ENCODE measurements at regions not wholly inside any gene's neighbourhood (a gene's known extent, or its start where the extent isn't known, plus 50 kb on each side); places are given as distances from the start of the nearest gene placed in this dataset.

DNA sequence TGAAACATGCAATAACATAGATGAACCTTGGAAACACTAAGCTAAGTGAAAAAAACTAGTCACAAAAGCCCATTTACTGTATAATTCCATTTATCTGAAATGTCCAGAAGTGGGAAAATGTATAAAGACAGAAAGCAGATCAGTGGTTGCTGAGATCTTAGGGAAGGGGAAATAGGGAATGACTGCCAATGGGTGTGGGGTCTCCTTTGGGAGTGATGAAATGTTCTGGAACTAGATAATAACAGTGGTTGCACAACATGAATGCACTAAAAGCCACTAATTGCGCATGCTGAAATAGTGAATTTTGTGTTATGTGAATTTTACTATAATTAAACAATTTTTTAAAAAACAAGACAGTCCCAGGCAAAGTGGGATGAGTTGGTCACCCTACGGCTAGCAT is 472.8 kb downstream of the CCDC171 start:
- no peak for DNase-seq

DNA sequence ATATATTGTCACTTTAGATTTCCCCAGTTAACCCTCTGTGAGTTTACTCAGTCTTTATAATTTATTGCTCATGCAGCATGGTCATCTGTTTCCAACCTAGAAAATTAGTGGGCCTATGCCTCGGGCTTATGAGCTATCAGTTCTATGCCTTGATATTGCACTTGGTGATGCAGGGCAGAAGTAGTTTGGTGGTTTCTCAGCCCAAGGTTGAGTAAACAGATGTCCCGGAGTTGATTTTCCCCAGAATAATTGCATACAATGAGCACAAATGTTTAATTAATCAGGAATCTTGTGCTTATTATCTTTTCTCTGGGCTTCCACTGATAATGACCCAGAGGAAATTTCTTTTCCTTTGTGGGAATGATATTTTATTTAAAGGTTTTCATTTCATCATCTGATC is 474.0 kb downstream of the CCDC171 start:
- no peak for DNase-seq

DNA sequence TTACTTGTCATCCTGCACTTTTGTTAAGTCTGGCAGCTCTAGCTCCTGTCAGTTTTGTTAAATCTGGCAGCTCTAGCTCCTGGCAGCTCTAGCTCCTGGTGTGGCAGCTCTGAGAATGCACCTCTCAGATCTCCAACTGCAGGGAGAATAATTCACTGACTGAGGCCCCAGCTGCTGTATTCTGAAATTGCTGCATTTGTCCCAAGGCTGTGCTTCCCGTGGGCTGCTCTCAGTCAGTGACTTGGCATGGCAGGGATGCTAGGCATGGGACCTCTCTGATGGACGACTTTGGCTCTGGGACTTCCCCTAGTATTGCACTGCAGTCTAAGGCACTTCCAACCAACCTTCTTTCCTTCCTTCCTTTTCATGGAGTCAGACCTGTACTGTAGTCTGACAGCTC is 475.7 kb downstream of the CCDC171 start:
- no peak for DNase-seq

DNA sequence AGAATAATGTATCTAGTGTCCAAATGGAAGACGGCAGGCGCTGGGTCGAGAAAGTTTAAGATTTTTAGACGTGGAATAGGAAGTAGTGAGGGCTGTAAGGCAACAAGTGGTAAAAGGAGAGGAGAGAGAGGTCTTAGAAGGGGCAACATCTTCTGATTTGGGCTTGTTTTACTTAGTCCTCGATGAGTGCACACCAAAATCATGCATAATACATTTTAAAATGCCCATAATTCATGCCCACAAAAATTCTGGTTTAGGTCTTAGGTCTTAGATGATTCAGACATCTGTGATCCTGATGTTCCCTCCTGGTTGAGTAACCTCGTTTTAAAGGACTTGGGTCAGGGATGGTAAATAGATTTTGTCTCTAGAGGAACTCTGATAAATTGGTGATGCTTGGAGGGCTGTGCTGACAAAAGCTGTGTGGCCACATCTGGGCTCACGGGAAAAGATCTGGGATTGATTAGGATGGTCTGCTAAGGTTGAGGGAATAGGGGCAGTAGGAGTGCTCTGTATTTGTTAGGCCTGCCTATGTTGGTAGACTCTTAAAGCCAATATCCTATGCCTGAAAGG is 476.3 kb downstream of the CCDC171 start:
- DNase-seq, result no peak

DNA sequence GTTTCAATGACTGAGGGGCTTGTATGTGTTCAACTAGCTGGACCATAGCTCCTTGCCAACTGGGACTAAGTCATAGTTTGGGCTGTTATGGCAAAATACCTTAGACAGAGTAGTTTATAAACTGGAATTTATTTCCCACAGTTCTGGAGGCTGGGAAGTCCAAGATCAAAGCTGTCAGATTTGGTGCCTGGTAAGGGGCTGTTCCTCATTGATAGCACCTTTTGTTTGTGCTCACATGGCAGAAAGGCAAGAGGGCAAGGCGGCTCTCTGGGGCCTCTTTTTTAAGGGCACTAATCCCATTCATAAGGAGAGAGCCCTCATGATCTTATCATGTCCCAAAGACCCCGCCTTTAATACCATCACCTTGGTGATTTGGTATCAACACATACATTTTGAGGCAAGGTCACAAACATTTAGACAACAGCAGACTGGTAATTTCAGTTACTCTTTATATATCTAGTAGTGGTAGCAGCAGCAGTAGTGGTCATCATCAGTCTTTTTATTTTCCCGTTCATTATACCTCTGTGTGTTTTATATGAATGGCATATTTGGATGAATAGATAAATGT is 477.0 kb downstream of the CCDC171 start:
- no peak for DNase-seq

GRCh38 chr9:16030528-16031185 is 477.8 kb downstream of the CCDC171 start:
- no peak for DNase-seq

DNA sequence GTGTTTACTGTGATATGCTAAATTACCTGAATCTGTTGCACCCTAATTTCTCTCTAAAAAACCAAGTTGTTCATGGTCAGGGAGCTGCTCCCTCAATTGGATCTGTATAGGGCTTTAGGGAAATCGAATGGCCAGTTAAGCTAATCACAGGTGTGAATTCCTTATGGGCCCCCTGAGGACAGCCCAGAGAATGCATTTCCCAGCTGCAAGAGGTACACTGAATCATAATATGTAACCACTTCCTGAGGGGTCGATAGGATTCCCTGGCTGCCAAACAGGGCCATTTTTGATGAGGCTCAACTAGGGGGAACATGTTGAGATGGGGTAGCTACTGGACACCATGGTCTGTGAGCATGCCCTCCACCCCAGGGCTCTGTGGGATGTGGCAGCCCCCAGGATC is 478.6 kb downstream of the CCDC171 start:
- no peak for DNase-seq

- DNase-seq, result no peak
Observed at GRCh38 chr9:16031971-16032370, 479.1 kb downstream of the CCDC171 start.

DNA sequence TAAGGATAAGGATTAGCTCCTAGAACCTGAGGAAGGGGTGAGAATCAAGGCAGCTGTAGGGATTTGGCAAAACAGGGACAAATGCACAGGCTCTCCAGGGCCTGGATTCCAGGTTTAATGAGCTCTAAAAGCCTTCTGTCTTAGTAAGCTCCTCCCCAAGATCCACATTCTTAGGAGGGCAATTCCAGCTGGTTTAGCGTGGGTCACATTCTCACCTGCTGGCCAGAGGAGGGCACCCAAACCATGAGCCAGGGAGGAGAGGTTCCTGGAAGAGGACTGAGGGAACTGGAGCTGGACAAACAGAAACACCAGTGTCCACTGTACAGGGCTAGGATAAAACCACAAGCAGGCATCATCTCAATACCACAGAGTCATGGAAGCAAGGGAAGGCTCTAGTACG is 480.0 kb downstream of the CCDC171 start:
- DNase-seq, result no peak

DNA sequence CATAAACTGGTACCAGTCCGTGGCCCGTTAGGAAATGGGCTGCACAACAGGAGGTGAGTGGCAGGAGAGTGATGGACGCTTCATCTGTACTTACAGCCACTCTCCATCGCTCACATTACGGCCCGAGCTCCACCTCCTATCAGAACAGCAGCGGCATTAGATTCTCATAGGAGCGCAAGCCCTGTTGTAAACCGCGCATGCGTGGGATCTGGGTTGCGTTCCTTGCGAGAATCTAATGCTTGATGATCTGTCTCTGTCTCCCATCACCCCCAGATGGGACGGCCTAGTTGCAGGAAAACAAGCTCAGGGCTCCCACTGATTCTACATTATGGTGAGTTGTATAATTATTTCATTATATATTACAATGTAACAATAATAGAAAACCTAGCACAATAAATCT is 480.4 kb downstream of the CCDC171 start:
- no peak for DNase-seq

DNA sequence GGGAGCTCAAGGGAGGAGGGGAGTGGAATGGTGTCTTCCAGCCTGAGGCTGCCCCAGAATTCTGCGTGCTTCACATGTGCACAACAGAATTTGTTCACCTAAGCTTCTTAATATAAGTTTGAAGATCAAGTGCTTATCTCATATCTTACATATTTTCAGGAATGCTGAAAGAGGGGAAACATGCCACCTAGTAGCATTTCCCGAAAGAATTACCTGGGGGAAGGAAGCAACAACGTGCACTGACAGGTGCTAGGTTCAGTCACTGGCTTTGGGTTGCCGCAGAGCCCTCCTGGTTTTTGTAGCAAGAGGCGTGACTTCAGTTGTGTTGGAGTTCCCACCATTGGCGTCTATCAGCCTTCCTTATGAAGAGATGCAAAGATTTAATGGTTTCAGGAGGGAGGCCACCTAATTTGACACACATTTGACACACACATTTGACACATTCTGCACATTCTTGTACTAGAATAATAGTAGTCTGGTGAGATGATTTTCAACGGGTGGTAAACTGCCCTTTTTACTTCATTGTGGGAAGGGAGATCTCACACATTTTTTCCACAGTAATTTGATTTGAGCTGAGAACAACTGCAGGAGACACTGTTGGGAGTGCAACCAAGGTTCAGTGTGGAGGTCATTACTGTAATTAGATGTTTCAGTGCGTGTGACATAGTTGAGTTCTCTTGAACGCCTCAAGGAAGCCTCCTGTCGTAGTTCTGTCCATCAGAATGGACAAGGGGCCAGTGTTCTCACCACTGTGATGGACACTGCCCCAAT is 481.3 kb downstream of the CCDC171 start:
- DNase-seq, result no peak

GRCh38 chr9:16039218-16039987 is 486.6 kb downstream of the CCDC171 start:
- no peak for DNase-seq

GRCh38 chr9:16039988-16040761 is 487.3 kb downstream of the CCDC171 start:
- DNase-seq, result no peak

GRCh38 chr9:16043756-16044578 is 491.1 kb downstream of the CCDC171 start:
- DNase-seq, result no peak

- DNase-seq, result no peak
Observed at GRCh38 chr9:16044579-16044881, 491.7 kb downstream of the CCDC171 start.

- DNase-seq, result no peak
Observed at GRCh38 chr9:16045651-16046280, 492.9 kb downstream of the CCDC171 start.

- no peak for DNase-seq
Observed at GRCh38 chr9:16046713-16047112, 493.9 kb downstream of the CCDC171 start.

GRCh38 chr9:16048129-16048528 is 495.3 kb downstream of the CCDC171 start:
- no peak for DNase-seq

DNA sequence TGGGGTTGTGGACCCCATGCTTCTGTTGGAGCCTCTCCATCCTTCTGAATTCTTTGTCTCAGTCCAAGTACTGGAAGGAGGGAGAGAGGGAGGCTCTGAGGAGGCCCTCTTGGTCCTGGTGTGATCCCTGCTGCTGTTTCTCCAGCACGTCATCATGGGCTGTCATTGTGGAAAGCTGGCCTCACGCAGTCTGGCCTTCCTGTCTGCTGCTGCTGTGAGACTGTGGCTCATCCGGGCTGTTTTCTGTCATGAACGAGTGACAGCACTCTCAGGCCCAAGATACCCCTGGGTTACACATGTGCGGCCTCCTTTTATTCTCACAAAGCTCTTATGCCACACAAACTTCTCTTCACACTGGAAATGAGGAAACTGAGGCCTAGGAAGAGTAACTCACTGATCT is 499.3 kb downstream of the CCDC171 start:
- DNase-seq, result no peak

DNA sequence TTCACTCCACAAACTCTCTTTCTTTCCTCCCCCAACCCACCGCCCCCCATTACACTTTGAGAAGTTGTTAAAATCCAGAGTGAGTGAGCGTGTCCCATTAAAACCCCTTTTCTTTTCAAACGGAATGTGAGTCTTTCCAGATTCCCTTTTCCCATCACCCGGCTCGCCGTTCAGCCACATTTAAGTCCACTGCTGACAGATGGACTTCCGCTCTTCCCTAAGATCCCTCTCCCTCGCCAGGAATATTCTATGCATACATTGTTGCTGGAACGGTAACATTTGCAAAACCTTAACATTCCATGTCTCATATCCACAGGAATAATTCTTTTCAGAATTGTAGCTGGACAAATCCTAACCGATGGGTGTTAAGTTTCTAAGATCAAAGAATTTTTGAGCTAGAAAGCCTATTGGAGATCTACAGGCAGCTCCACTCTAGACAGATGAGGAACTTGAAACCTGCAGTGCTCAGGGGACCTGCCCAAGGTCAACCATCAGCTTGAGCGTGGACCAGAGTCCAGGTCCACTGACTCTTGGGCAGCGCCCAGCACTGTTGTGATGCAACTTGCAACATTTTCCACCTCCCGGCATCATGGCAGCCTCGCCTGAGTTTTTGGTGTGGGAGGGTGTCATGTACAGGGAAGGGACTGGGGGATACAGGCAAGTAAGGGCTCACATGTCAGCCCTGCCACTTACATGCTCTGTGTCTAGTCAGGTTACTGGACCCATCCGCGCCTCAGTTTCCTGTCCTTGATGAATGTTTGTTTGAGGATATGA is 500.1 kb downstream of the CCDC171 start:
- no peak for DNase-seq

All from DMS153 (cell line).